ENCODE measurements at regions not wholly inside any gene's neighbourhood (a gene's known extent, or its start where the extent isn't known, plus 50 kb on each side); places are given as distances from the start of the nearest gene placed in this dataset.

- Histone ChIP-seq H3K79me2 (ENCODE audit: insufficient read depth, low read length) (no peaks in the 10 kb centered on the region), H3K4me2 (ENCODE audit: insufficient read depth, low read length) (no peak overlapping the region), H3K27ac (ENCODE audit: low read depth, low read length) (no peak overlapping the region), H4K20me1 (ENCODE audit: insufficient read depth, low read length) (no peaks in the 10 kb centered on the region), H3K4me3 (ENCODE audit: insufficient read depth, low read length) (no peak overlapping the region), H3K36me3 (ENCODE audit: insufficient read depth, low read length) (no peaks in the 10 kb centered on the region), H2AFZ (ENCODE audit: low read length) (no peak overlapping the region), H3K9me3 (ENCODE audit: low read depth, low read length) (no peaks in the 10 kb centered on the region), H3K27me3 (ENCODE audit: insufficient read depth, low read length) (no peaks in the 10 kb centered on the region), H3K4me1 (ENCODE audit: insufficient read depth, low read length) (no peaks in the 10 kb centered on the region)
- no peak for DNase-seq (ENCODE audit: insufficient read length, low spot score, missing footprints)
- TF ChIP-seq CTCF (IDR thresholded peaks at IDR 0.05; ENCODE audit: extremely low read depth, low read depth, low read length) = no peak
Observed at GRCh38 chr1:147820761-147821297, 60.4 kb upstream of the GJA5 start.

GRCh38 chr1:147821883-147822282 is 61.5 kb upstream of the GJA5 start:
- no peak overlapping the region for H2AFZ ChIP-seq (ENCODE audit: low read length)
- no peaks in the 10 kb centered on the region for H3K79me2 ChIP-seq (ENCODE audit: insufficient read depth, low read length)
- no peaks in the 10 kb centered on the region for H4K20me1 ChIP-seq (ENCODE audit: insufficient read depth, low read length)
- no peaks in the 10 kb centered on the region for H3K9me3 ChIP-seq (ENCODE audit: low read depth, low read length)
- TF ChIP-seq CTCF (IDR thresholded peaks at IDR 0.05; ENCODE audit: extremely low read depth, low read depth, low read length) = no peak
- no peak overlapping the region for H3K27ac ChIP-seq (ENCODE audit: low read depth, low read length)
- no peaks in the 10 kb centered on the region for H3K36me3 ChIP-seq (ENCODE audit: insufficient read depth, low read length)
- no peak for DNase-seq (ENCODE audit: insufficient read length, low spot score, missing footprints)
- H3K4me2 ChIP-seq (ENCODE audit: insufficient read depth, low read length) = no peak overlapping the region
- H3K27me3 ChIP-seq (ENCODE audit: insufficient read depth, low read length) = no peaks in the 10 kb centered on the region
- no peaks in the 10 kb centered on the region for H3K4me1 ChIP-seq (ENCODE audit: insufficient read depth, low read length)
- no peak overlapping the region for H3K4me3 ChIP-seq (ENCODE audit: insufficient read depth, low read length)

GRCh38 chr1:147822292-147822691 is 61.9 kb upstream of the GJA5 start:
- no peak for DNase-seq (ENCODE audit: insufficient read length, low spot score, missing footprints)
- Histone ChIP-seq H3K4me1 (ENCODE audit: insufficient read depth, low read length) (no peaks in the 10 kb centered on the region), H3K9me3 (ENCODE audit: low read depth, low read length) (no peaks in the 10 kb centered on the region), H2AFZ (ENCODE audit: low read length) (no peak overlapping the region), H3K27me3 (ENCODE audit: insufficient read depth, low read length) (no peaks in the 10 kb centered on the region), H3K4me2 (ENCODE audit: insufficient read depth, low read length) (no peak overlapping the region), H3K4me3 (ENCODE audit: insufficient read depth, low read length) (no peak overlapping the region), H3K79me2 (ENCODE audit: insufficient read depth, low read length) (no peaks in the 10 kb centered on the region), H3K36me3 (ENCODE audit: insufficient read depth, low read length) (no peaks in the 10 kb centered on the region), H4K20me1 (ENCODE audit: insufficient read depth, low read length) (no peaks in the 10 kb centered on the region), H3K27ac (ENCODE audit: low read depth, low read length) (no peak overlapping the region)
- TF ChIP-seq CTCF (IDR thresholded peaks at IDR 0.05; ENCODE audit: extremely low read depth, low read depth, low read length) = no peak

- no peak overlapping the region for H3K4me2 ChIP-seq (ENCODE audit: insufficient read depth, low read length)
- H3K9me3 ChIP-seq (ENCODE audit: low read depth, low read length) = no peaks in the 10 kb centered on the region
- TF ChIP-seq CTCF (IDR thresholded peaks at IDR 0.05; ENCODE audit: extremely low read depth, low read depth, low read length) = no peak
- DNase-seq (ENCODE audit: insufficient read length, low spot score, missing footprints) = no peak
- no peaks in the 10 kb centered on the region for H3K27me3 ChIP-seq (ENCODE audit: insufficient read depth, low read length)
- no peak overlapping the region for H3K4me3 ChIP-seq (ENCODE audit: insufficient read depth, low read length)
- no peak overlapping the region for H3K27ac ChIP-seq (ENCODE audit: low read depth, low read length)
- H3K36me3 ChIP-seq (ENCODE audit: insufficient read depth, low read length) = no peaks in the 10 kb centered on the region
- no peaks in the 10 kb centered on the region for H4K20me1 ChIP-seq (ENCODE audit: insufficient read depth, low read length)
- no peaks in the 10 kb centered on the region for H3K79me2 ChIP-seq (ENCODE audit: insufficient read depth, low read length)
- H2AFZ ChIP-seq (ENCODE audit: low read length) = no peak overlapping the region
- H3K4me1 ChIP-seq (ENCODE audit: insufficient read depth, low read length) = no peaks in the 10 kb centered on the region
Observed at GRCh38 chr1:147824001-147824400, 63.6 kb upstream of the GJA5 start.

Measured in osteoblast (primary cell).